Ovary (tissue), 7 donors: ENCODE measurements at regions not wholly inside any gene's neighbourhood (a gene's known extent, or its start where the extent isn't known, plus 50 kb on each side); places are given as distances from the start of the nearest gene placed in this dataset.

Experiments used
- DNase-seq, 5 donors: peaks; one replicate each; pipeline ENCODE4 v3.0.0-alpha.2; 2019 to 2020
- H3K27ac ChIP-seq, 2 donors: fragments of 200-600 bp; one replicate each; pipeline versions ENCODE4 v1.5.1 to v1.8.0; 2019 to 2022
- H3K27me3 ChIP-seq: fragments of 200-600 bp; one replicate; pipeline ENCODE4 v1.8.0; 2022
- H3K36me3 ChIP-seq: fragments of 200-600 bp; sonication (generic); one replicate; pipeline ENCODE4 v1.5.1; 2019
- H3K4me1 ChIP-seq: one replicate; pipeline ENCODE4 v1.8.1; 2013; ENCODE audit warnings: mild to moderate bottlenecking, moderate library complexity; ENCODE audit not compliant: insufficient read depth
- H3K4me3 ChIP-seq: fragments of 200-600 bp; sonication (generic); one replicate; pipeline ENCODE4 v1.5.1; 2017
- H3K9me3 ChIP-seq, 2 donors: fragments of 200-600 bp in 1 of 2; sonication (generic) in 1 of 2; one replicate each; pipeline versions ENCODE4 v1.5.1 to v1.8.1; 2013 to 2019; ENCODE audit warnings: mild to moderate bottlenecking in 1 of 2, moderate library complexity in 1 of 2
- EP300 ChIP-seq: sonication (generic); formaldehyde crosslinking; IDR thresholded peaks from one replicate; pipeline ENCODE4 v1.6.1; 2017; ENCODE audit warnings: antibody characterized with exemption
- POLR2A ChIP-seq: fragments of 450-650 bp; IDR thresholded peaks from one replicate; pipeline ENCODE4 v1.6.1; 2017; ENCODE audit warnings: antibody characterized with exemption, mild to moderate bottlenecking, moderate library complexity
- WGBS, 3 donors: extraction: QIAGEN DNeasy Blood & Tissue Kit in 1 of 3; methylation state at CpG; one replicate each; pipeline versions ENCODE4 v1.1.5 to v1.1.7; 2013 to 2017; 5-methylcytosine and 5-hydroxymethylcytosine counted together
- intact Hi-C, 4 donors: fragments of 100-400 bp; cut with DNase I; formaldehyde crosslinking; loops; one replicate each; pipeline versions ENCODE4 v1.11.0 to v1.15.1; 2022 to 2023
- TF ChIP-seq, protein P1 (sequence below), 3 donors: fragments of 450-650 bp in 2 of 3; fragments of 200-600 bp in 1 of 3; IDR thresholded peaks; one replicate each; pipeline versions ENCODE4 v1.5.1 to v1.8.0; 2016 to 2022; ENCODE audit warnings: antibody characterized with exemption in 3 of 3, mild to moderate bottlenecking in 1 of 3
- donor health status: DM: no; HTN: no; CAD: no; lungs with moderate emphysema.
- donor health status: DM: no; HTN: no; CAD: no.
- donor health status: Bipolar disorder and iron deficiency.
- donor health status: DM: no; HTN: no; CAD: no.
- donor health status: DM: yes; HTN: yes; CAD: no.

DNA sequence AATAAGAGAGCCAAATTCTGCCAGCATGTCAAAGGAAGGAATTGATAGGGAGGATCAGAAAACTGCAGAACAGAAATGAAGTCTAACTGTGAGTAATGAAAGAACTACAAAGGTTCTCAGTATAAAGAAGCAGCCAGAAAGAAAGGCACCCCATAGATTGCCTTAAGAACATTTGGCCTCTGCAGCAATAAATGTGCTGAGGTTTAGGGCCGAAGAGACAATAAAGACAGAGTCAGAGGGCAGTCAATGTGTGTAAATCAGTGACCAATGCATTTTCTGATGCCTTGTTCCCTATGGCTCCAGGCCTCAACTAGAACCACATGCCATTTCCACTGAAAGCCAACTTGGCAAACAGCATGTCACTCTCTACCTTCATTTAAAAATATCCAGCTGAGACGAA is 281.0 kb downstream of the HINT1 start:
- DNase-seq = no peak
- TF ChIP-seq EP300 (no peak), POLR2A (no peak)
- TF ChIP-seq, protein P1, sequence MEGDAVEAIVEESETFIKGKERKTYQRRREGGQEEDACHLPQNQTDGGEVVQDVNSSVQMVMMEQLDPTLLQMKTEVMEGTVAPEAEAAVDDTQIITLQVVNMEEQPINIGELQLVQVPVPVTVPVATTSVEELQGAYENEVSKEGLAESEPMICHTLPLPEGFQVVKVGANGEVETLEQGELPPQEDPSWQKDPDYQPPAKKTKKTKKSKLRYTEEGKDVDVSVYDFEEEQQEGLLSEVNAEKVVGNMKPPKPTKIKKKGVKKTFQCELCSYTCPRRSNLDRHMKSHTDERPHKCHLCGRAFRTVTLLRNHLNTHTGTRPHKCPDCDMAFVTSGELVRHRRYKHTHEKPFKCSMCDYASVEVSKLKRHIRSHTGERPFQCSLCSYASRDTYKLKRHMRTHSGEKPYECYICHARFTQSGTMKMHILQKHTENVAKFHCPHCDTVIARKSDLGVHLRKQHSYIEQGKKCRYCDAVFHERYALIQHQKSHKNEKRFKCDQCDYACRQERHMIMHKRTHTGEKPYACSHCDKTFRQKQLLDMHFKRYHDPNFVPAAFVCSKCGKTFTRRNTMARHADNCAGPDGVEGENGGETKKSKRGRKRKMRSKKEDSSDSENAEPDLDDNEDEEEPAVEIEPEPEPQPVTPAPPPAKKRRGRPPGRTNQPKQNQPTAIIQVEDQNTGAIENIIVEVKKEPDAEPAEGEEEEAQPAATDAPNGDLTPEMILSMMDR (IDR thresholded peaks at IDR 0.05) = no peak
- Histone ChIP-seq H3K36me3 (no peaks in the 10 kb centered on the region), H3K4me1 (no peaks in the 10 kb centered on the region), H3K27me3 (no peaks in the 10 kb centered on the region), H3K4me3 (no peak overlapping the region), H3K27ac (no peak overlapping the region), H3K9me3 (no peaks in the 10 kb centered on the region)
- intact Hi-C loops = no loop called here
- WGBS, 3 donors = 47 to 55% (median 49%) methylated on average over 2 of the region's 2 CpGs

DNA sequence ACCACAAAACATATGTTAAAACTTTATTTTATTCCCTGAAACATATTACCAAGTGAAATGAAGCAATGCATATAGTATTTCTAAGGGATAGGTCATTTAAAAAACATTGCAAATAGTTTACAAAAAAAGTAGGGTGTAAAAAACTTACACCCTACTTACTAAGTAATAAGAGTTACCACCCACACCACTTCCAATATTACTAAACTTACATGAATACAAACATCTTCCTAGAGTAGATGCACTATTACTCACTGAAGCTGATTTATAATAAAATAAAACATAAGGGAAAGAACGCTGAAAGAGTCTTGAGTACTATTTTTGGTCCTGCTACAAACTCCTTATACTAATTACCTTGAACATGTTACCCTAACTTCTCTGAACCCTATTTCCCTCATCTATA is 289.4 kb downstream of the HINT1 start:
- Histone ChIP-seq H3K9me3 (no peaks in the 10 kb centered on the region), H3K4me1 (no peaks in the 10 kb centered on the region), H3K27me3 (no peaks in the 10 kb centered on the region), H3K36me3 (no peaks in the 10 kb centered on the region), H3K4me3 (no peak overlapping the region), H3K27ac (no peak overlapping the region)
- TF ChIP-seq POLR2A = no peak
- no peak for TF ChIP-seq EP300
- TF ChIP-seq, protein P1 (IDR thresholded peaks at IDR 0.05) = no peak
- WGBS, 3 donors = 71 to 82% (median 79%) methylated on average over 1 of the region's 1 CpG
- intact Hi-C loops = no loop called here
- no peak for DNase-seq

DNA sequence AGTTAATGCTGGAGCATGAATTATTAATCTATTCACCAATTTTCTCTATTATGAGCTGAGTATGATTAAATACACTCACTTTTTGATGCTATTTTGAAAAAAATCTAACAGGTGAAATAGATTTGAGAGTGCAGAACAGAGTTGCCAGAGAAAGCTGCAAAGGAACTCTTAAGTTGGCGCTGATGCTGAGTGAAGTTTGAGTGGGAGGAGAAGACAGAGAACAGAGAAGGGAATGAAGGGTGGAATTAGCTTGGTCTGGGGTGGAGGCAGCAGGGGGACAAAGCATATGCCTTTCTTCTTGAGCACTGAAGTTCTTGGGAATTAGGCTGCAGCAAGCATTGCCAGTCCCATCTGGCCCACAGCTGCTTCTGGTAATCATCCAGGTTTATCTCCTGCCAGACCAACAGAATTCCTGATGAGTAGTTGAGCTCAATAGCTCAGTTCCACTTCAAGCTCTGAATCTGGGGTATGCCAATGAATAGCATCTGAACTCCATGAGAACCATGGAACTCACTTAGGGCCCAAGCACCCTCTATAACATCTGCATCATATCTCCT is 290.1 kb downstream of the HINT1 start:
- no peaks in the 10 kb centered on the region for H3K36me3 ChIP-seq
- no peak overlapping the region for H3K4me3 ChIP-seq
- no peak overlapping the region for H3K27ac ChIP-seq
- no peaks in the 10 kb centered on the region for H3K9me3 ChIP-seq
- WGBS, 3 donors = 71 to 76% (median 72%) methylated on average over 1 of the region's 1 CpG
- TF ChIP-seq, protein P1 (IDR thresholded peaks at IDR 0.05) = no peak
- no peak for TF ChIP-seq POLR2A
- TF ChIP-seq EP300 = no peak
- no peaks in the 10 kb centered on the region for H3K4me1 ChIP-seq
- no peak for DNase-seq
- H3K27me3 ChIP-seq = no peaks in the 10 kb centered on the region
- intact Hi-C loops = no loop called here

DNA sequence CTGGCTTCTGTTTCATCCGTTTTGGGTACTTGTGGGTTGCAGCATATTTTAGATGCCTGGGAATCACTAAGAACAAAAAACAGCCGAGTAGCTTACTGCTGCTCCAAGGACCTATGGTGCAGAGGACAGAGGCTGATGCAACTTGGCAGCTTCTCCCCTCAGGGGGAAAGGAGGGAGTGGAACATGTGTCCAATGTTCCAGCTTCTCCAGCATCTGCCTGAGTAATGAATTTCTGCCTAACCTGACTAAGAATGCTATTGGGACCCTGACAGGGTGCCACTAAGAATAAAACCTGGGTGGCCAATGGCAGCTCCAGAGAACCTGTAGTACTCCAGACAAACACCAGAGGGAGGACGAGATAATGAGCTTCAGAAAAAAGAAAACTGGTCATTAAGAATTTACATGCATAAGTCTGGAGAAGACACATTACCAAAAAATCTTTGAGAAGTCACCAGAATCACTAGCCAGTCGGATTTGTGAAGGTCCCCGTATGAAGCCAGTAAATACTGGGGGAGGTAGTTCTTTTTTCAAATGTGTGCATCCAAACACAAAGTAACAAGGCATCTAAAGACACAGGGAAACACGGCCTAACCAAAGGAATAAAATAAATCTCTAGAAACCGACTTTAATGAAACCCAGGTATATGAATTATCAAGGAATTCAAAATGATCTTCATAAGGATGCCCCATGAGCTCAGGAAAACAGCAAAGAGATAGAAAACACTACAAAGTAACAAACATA is 293.5 kb downstream of the HINT1 start:
- 62 to 68% (median 63%) methylated on average over 7 of the region's 7 CpGs for WGBS, 3 donors

More for the DNA sequence above, 293.5 kb downstream of the HINT1 start:
- no peak for DNase-seq
- TF ChIP-seq, protein P1 (IDR thresholded peaks at IDR 0.05) = no peak
- TF ChIP-seq EP300 = no peak
- no peak for TF ChIP-seq POLR2A
- no peaks in the 10 kb centered on the region for H3K4me1 ChIP-seq
- no peak overlapping the region for H3K27ac ChIP-seq
- no peak overlapping the region for H3K4me3 ChIP-seq
- no peaks in the 10 kb centered on the region for H3K9me3 ChIP-seq
- H3K27me3 ChIP-seq = no peaks in the 10 kb centered on the region
- no peaks in the 10 kb centered on the region for H3K36me3 ChIP-seq
- intact Hi-C loops = no loop called here
